ENCODE measurements at regions not wholly inside any gene's neighbourhood (a gene's known extent, or its start where the extent isn't known, plus 50 kb on each side); places are given as distances from the start of the nearest gene placed in this dataset.

DNA sequence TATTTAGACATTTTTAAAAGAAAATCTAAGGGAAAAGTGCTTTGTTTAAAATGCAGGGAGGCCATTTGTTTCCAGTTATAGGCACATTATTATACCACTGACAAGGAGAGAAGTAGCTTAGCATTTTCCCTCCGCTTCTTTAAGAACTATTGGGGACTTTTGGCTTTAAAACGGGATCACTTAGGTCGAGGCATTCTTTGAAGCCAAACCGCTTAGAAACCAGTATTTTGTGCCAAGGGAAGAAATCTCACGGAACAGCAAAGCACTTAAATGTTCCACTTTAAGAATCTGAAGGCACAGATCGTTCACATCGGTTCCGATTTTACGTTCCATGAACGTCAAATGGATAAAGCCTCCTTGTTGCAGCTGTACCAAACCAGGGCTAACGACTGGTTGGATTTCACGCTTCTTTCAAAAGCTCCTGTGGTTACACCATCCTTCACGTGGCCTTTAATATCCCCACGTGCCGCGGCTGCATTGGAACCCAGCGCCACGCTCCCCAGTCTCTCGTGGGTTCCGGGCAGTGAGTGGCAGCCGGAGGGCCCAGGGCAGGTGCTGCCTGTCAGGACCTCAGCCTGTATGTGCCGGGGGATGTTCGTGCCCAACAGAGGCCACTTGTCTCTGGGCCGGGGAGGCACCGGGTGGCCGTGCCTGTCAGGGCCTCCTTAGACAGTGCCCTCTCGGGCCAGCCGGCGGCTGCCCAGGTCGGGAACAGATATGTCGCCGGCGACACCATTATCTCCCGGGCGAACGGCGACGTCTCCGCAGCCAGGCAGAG, 195.4 kb downstream of the KIF26A start:
- dilution Hi-C loops (cut with MboI; ENCODE audit: extremely low pct_ligation_motif_present, low sequenced_read_pairs) = no loop called here
- H2AFZ ChIP-seq (ENCODE audit: control insufficient read depth, low read length) = no peak overlapping the region
- no peak for TF ChIP-seq CTCF (optimal IDR thresholded peaks at IDR 0.05 in 1 of 3, IDR thresholded peaks at IDR 0.05 in 1 of 3, conservative IDR thresholded peaks at IDR 0.05 in 1 of 3; ENCODE audit: extremely low read depth in 1 of 3, insufficient read depth in 2 of 3, low read length in 3 of 3)
- TF ChIP-seq EZH2 (IDR thresholded peaks at IDR 0.05; ENCODE audit: low read length) = no peak
- H3K79me2 ChIP-seq (ENCODE audit: control insufficient read depth, insufficient read depth, low read length) = no peaks in the 10 kb centered on the region
- no peaks in the 10 kb centered on the region for H3K4me1 ChIP-seq (ENCODE audit: control insufficient read depth, extremely low read depth, insufficient read depth, low read length)
- no peak overlapping the region for H3K27ac ChIP-seq (ENCODE audit: control insufficient read depth, insufficient read depth, low read length)
- H3K4me3 ChIP-seq (ENCODE audit: control insufficient read depth in 2 of 3, extremely low read depth in 1 of 3, insufficient read depth in 2 of 3, low read depth in 1 of 3, low read length in 3 of 3) = no peak overlapping the region
- no peaks in the 10 kb centered on the region for H3K9me3 ChIP-seq (ENCODE audit: control insufficient read depth, low read depth, low read length)
- H3K9me1 ChIP-seq (ENCODE audit: control insufficient read depth, extremely low read depth, insufficient read depth, low read length) = no peaks in the 10 kb centered on the region
- no peak for FAIRE-seq
- H3K4me2 ChIP-seq (ENCODE audit: control insufficient read depth, extremely low read depth, insufficient read depth, low read depth, low read length) = no peak overlapping the region
- H3K27me3 ChIP-seq (ENCODE audit: control insufficient read depth, extremely low read depth, insufficient read depth, low read length) = no peaks in the 10 kb centered on the region
- H4K20me1 ChIP-seq (ENCODE audit: control insufficient read depth, extremely low read depth, insufficient read depth, low read length) = no peaks in the 10 kb centered on the region
- DNase-seq (ENCODE audit: low read depth, low spot score) = no peak
- H3K9ac ChIP-seq (ENCODE audit: control insufficient read depth, extremely low read depth, insufficient read depth, low read length) = no peak overlapping the region
- H3K36me3 ChIP-seq (ENCODE audit: control insufficient read depth in 2 of 2, extremely low read depth in 1 of 2, insufficient read depth in 2 of 2, low read length in 2 of 2) = no peaks in the 10 kb centered on the region

- H3K4me1 ChIP-seq (ENCODE audit: control insufficient read depth, extremely low read depth, insufficient read depth, low read length) = no peaks in the 10 kb centered on the region
- H4K20me1 ChIP-seq (ENCODE audit: control insufficient read depth, extremely low read depth, insufficient read depth, low read length) = no peaks in the 10 kb centered on the region
- no peak overlapping the region for H2AFZ ChIP-seq (ENCODE audit: control insufficient read depth, low read length)
- FAIRE-seq (no peak), DNase-seq (ENCODE audit: low read depth, low spot score) (no peak)
- no peak overlapping the region for H3K4me2 ChIP-seq (ENCODE audit: control insufficient read depth, extremely low read depth, insufficient read depth, low read depth, low read length)
- dilution Hi-C loops (cut with MboI; ENCODE audit: extremely low pct_ligation_motif_present, low sequenced_read_pairs) = no loop called here
- no peak overlapping the region for H3K9ac ChIP-seq (ENCODE audit: control insufficient read depth, extremely low read depth, insufficient read depth, low read length)
- H3K27me3 ChIP-seq (ENCODE audit: control insufficient read depth, extremely low read depth, insufficient read depth, low read length) = no peaks in the 10 kb centered on the region
- no peaks in the 10 kb centered on the region for H3K9me3 ChIP-seq (ENCODE audit: control insufficient read depth, low read depth, low read length)
- no peaks in the 10 kb centered on the region for H3K79me2 ChIP-seq (ENCODE audit: control insufficient read depth, insufficient read depth, low read length)
- H3K36me3 ChIP-seq (ENCODE audit: control insufficient read depth in 2 of 2, extremely low read depth in 1 of 2, insufficient read depth in 2 of 2, low read length in 2 of 2) = no peaks in the 10 kb centered on the region
- H3K27ac ChIP-seq (ENCODE audit: control insufficient read depth, insufficient read depth, low read length) = no peak overlapping the region
- TF ChIP-seq CTCF (optimal IDR thresholded peaks at IDR 0.05 in 1 of 3, IDR thresholded peaks at IDR 0.05 in 1 of 3, conservative IDR thresholded peaks at IDR 0.05 in 1 of 3; ENCODE audit: extremely low read depth in 1 of 3, insufficient read depth in 2 of 3, low read length in 3 of 3) = no peak
- TF ChIP-seq EZH2 (IDR thresholded peaks at IDR 0.05; ENCODE audit: low read length) = no peak
- no peaks in the 10 kb centered on the region for H3K9me1 ChIP-seq (ENCODE audit: control insufficient read depth, extremely low read depth, insufficient read depth, low read length)
- H3K4me3 ChIP-seq (ENCODE audit: control insufficient read depth in 2 of 3, extremely low read depth in 1 of 3, insufficient read depth in 2 of 3, low read depth in 1 of 3, low read length in 3 of 3) = no peak overlapping the region
These were observed 196.2 kb downstream of the KIF26A start for GRCh38 chr14:104334424-104335161.
